IPS-20b (cell line): ENCODE measurements at regions not wholly inside any gene's neighbourhood (a gene's known extent, or its start where the extent isn't known, plus 50 kb on each side); places are given as distances from the start of the nearest gene placed in this dataset.
"Not testable (repeated sequence)": the region's sequence is repeated elsewhere in the genome, so short reads cannot be mapped to it uniquely, and the experiment has no call there.

ENCODE experiments used
- H3K27ac ChIP-seq: one replicate; pipeline ENCODE4 v1.5.1; 2013; ENCODE audit warnings: low read length
- H3K27me3 ChIP-seq: 2 replicates; pipeline ENCODE4 v1.6.1; 2013; ENCODE audit warnings: mild to moderate bottlenecking, low read length, inconsistent platforms; ENCODE audit not compliant: insufficient read depth
- H3K36me3 ChIP-seq: 2 replicates; pipeline ENCODE4 v1.6.1; 2013; ENCODE audit warnings: low read depth, mild to moderate bottlenecking, inconsistent platforms, low read length, moderate library complexity; ENCODE audit not compliant: insufficient read depth
- H3K4me1 ChIP-seq: 2 replicates; pipeline ENCODE4 v1.6.1; 2013; ENCODE audit warnings: mild to moderate bottlenecking, control low read depth, inconsistent platforms, low read length, moderate library complexity; ENCODE audit not compliant: insufficient read depth
- H3K4me3 ChIP-seq: 2 replicates; pipeline ENCODE4 v1.5.1; 2013; ENCODE audit warnings: mild to moderate bottlenecking, low read length, inconsistent platforms
- H3K9ac ChIP-seq: 2 replicates; pipeline ENCODE4 v1.6.1; 2013; ENCODE audit warnings: low read depth, mild to moderate bottlenecking, inconsistent platforms, low read length, moderate library complexity
- H3K9me3 ChIP-seq: 2 replicates; pipeline ENCODE4 v1.6.1; 2013; ENCODE audit warnings: mild to moderate bottlenecking, low read depth, low read length, inconsistent platforms; ENCODE audit not compliant: insufficient read depth

DNA sequence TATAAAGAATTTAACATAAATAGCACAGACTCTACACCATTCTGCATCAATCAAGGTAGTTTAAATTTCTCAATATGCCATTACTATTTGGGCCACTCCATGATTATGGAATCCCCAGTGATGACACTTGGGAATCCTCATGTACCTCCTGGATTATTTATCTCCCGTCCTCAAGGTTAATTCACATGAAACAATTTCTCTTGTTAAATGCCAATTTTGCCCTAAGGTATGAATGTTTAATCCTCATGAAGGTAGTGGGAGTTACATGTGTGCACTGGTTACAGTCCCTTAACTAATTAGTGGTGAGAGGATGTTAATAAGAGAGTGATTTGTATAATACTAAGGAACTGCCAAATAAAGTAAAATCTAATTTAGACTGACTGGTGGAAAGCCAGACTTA, 372.3 kb upstream of the MDFIC2 start:
- H3K27me3 ChIP-seq, result no peaks in the 10 kb centered on the region
- H3K36me3 ChIP-seq, result no peaks in the 10 kb centered on the region
- H3K9me3 ChIP-seq, result no peaks in the 10 kb centered on the region
- no peak overlapping the region for H3K4me3 ChIP-seq
- H3K4me1 ChIP-seq, result no peaks in the 10 kb centered on the region
- no peak overlapping the region for H3K27ac ChIP-seq
- H3K9ac ChIP-seq, result no peak overlapping the region

DNA sequence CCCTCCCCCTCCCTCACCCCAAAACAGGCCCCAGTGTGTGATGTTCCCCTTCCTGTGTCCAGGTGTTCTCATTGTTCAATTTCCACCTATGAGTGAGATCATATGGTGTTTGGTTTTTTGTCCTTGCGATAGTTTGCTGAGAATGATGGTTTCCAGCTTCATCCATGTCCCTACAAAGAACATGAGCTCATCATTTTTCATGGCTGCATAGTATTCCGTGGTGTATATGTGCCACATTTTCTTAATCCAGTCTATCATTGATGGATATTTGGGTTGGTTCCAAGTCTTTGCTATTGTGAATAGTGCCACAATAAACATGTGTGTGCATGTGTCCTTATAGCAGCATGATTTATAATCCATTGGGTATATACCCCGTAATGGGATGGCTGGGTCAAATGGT, 363.4 kb upstream of the MDFIC2 start:
- not testable (repeated sequence) for H3K4me1 ChIP-seq, H3K9ac ChIP-seq, H3K27ac ChIP-seq, H3K36me3 ChIP-seq, H3K27me3 ChIP-seq, H3K4me3 ChIP-seq, H3K9me3 ChIP-seq

DNA sequence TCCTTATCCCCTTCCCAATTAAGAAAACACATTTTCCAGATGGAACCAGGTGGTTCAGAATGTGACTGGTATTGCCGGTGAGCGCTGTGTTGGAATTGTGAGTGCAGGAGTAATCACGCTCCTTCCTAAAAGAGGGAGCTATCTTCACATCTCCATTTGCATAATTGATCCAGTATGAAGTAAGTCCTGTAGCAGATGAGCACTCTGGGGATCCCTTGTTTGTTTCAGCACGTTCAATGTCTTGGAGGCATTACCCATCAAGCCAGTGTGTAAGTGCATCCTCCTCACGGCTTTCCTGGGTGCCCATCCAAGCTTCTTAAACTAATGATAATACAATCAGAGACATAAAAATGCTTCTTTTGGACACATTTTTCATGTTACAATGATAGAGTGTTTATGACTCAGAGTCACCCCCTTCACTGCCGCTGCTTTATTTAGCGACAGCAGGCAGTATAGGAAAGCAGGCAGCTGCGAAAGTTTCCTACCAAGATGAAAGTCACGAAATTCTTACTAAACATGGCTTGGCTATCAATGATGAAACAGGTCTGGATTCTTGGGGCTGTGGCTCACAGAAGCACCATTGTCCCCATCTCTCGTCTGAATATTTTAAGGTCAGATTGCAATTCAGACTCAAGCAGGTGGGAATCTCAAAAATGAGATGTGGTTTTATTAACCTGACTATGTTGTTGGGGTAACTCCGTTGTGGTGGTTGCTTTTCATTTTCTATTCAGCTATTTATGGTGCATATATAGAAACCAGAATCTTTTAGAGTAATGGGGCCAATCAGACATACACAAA, 346.3 kb upstream of the MDFIC2 start:
- Histone ChIP-seq H3K27ac (no peak overlapping the region), H3K4me1 (no peaks in the 10 kb centered on the region), H3K4me3 (no peak overlapping the region), H3K36me3 (no peaks in the 10 kb centered on the region), H3K9me3 (no peaks in the 10 kb centered on the region), H3K9ac (no peak overlapping the region), H3K27me3 (no peaks in the 10 kb centered on the region)

DNA sequence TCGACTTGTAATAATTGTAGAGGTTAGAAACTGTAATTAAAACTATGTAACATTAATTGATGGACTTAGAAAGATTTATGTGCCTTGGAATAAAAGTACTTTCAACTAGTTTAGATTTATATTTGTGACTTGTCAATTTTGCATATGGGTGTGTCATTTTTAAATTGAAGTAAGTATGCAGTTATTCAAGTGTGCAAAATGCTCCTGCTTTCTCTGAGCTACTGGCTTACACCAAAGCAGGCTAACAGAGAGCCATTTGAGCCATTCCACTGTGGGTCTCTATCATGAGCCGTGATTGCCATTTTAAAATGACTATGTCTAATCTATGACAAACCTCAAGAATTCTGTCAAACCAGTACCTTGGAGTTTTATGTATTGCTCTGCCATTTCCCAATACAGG, 345.0 kb upstream of the MDFIC2 start:
- Histone ChIP-seq H3K9me3 (no peaks in the 10 kb centered on the region), H3K36me3 (no peaks in the 10 kb centered on the region), H3K4me1 (no peaks in the 10 kb centered on the region), H3K9ac (no peak overlapping the region), H3K27me3 (no peaks in the 10 kb centered on the region), H3K4me3 (no peak overlapping the region), H3K27ac (no peak overlapping the region)

DNA sequence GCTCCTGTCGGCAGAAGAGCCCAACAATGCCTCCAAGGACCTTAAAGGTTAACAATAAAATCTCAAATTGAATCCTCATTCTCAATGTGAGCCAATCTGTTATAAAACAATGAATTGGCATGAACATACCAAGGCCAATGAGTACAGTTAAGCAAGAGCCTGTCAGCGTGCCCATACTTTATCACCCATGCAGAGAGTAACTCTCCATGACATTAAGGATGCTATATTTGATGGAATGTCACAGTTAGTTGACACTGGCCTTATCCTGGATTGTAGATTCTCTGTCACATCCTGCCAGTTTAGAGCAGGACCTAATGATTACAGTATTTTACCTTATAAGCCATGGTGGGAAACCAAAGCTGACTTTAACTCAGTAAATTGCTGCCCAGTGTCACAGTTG, 335.4 kb upstream of the MDFIC2 start:
- Histone ChIP-seq H3K9ac (no peak overlapping the region), H3K27me3 (no peaks in the 10 kb centered on the region), H3K4me3 (no peak overlapping the region), H3K4me1 (no peaks in the 10 kb centered on the region), H3K9me3 (no peaks in the 10 kb centered on the region), H3K36me3 (no peaks in the 10 kb centered on the region), H3K27ac (no peak overlapping the region)

DNA sequence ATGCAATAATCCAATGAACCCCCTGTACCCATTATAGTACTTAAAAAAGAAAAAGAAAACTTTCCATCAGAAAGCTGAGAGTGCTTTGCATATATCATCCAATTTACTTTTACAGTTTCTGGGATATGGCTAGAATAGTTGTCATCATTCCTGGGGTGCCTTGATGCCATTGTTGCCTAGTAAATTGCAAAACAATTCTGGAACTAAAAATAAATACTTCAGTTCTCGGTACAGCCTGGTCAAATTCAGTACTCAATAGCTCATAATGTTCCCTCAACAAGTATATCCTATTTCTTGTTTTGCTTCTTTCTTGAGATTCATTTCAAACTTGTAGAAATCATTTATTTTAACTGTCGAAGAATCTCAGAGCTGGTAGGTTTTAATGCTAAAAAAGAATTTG, 334.7 kb upstream of the MDFIC2 start:
- Histone ChIP-seq H3K27ac (no peak overlapping the region), H3K36me3 (no peaks in the 10 kb centered on the region), H3K4me3 (no peak overlapping the region), H3K4me1 (no peaks in the 10 kb centered on the region), H3K9me3 (no peaks in the 10 kb centered on the region), H3K9ac (no peak overlapping the region), H3K27me3 (no peaks in the 10 kb centered on the region)

DNA sequence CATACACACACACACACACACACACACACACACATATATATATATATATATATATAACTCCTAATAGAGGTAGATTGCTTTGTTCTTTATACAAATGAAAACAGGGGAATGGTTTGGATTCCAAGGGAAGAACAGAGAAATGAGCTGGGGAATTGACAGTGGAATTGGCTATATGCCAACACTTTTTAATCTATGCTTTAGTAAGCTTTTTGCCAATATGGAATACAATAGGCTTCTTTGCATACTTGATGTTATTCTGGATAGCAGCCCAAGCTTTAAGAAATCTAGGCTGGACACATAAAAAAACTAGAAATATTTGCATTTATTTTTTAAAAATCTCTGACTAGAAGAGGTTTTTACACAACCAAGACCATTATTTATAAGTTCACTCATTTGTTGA, 334.2 kb upstream of the MDFIC2 start:
- Histone ChIP-seq H3K4me3 (no peak overlapping the region), H3K4me1 (no peaks in the 10 kb centered on the region), H3K27me3 (no peaks in the 10 kb centered on the region), H3K9me3 (no peaks in the 10 kb centered on the region), H3K9ac (no peak overlapping the region), H3K36me3 (no peaks in the 10 kb centered on the region), H3K27ac (no peak overlapping the region)

DNA sequence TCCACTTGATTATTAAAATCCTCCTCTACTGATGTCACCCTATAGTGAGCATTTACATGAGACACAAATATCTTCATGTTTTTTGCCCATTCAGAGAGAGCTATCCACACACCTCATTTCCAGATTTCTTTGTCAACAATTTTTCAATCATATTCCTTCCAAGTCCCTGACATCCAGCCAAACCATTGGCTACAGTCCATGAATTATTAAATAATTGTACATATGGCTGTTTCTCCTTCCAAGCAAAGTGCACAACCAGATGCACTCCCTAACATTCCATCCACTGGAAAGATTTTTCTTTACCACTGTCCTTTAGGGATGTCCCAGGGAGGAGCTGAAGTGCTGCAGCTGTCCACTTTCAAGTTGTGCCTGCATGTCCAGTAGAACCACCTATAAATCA, 328.0 kb upstream of the MDFIC2 start:
- H3K9me3 ChIP-seq, result no peaks in the 10 kb centered on the region
- no peak overlapping the region for H3K27ac ChIP-seq
- H3K9ac ChIP-seq, result no peak overlapping the region
- no peaks in the 10 kb centered on the region for H3K36me3 ChIP-seq
- H3K4me3 ChIP-seq, result no peak overlapping the region
- no peaks in the 10 kb centered on the region for H3K27me3 ChIP-seq
- no peaks in the 10 kb centered on the region for H3K4me1 ChIP-seq

DNA sequence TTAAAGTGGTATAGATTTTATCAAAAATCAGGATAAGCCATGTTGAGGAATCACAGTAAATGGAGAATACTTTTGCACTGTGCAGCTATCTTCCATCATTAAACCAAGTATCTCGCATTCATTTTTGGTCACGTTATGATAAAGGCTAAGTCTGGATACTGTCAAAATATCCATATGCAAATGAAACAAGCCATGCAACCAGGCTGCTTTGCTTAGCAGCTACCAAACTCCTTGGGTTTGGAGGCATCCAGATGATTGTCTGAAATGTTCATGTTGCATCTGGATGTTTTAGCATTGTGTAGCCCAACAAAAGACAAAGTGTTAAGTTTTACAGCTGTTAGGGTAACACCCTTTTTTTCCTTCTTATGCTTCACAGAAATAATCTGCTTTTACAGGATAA, 322.9 kb upstream of the MDFIC2 start:
- no peak overlapping the region for H3K9ac ChIP-seq
- no peaks in the 10 kb centered on the region for H3K9me3 ChIP-seq
- no peaks in the 10 kb centered on the region for H3K27me3 ChIP-seq
- H3K36me3 ChIP-seq, result no peaks in the 10 kb centered on the region
- no peak overlapping the region for H3K4me3 ChIP-seq
- no peaks in the 10 kb centered on the region for H3K4me1 ChIP-seq
- no peak overlapping the region for H3K27ac ChIP-seq

DNA sequence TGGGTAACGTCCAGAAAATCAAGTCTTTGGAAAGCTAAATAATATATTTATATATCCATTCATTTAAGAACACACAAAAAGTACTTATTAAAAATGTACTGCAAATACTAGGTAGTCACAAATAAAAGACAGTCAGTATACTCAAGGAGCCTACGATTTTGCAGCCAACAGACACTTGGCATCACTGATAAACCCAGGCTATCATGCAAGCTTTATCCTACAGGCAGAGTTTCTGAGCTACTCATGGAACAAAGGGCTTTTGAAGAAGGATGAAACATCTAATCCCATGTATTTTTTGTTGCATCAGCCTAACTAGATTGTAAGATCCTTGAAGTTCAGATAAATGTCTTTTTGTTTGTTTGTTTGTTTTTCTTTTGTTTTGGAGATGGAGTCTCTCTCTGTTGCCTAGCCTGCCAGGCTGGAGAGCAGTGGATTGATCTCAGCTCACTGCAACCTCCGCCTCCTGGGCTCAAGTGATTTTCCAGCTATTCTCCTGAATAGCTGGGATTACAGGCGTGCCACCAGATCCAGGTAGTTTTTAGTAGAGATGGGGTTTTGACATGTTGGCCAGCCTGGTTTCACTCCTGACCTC, 319.4 kb upstream of the MDFIC2 start:
- Histone ChIP-seq H3K27ac (no peak overlapping the region), H3K9me3 (no peaks in the 10 kb centered on the region), H3K9ac (no peak overlapping the region)

DNA sequence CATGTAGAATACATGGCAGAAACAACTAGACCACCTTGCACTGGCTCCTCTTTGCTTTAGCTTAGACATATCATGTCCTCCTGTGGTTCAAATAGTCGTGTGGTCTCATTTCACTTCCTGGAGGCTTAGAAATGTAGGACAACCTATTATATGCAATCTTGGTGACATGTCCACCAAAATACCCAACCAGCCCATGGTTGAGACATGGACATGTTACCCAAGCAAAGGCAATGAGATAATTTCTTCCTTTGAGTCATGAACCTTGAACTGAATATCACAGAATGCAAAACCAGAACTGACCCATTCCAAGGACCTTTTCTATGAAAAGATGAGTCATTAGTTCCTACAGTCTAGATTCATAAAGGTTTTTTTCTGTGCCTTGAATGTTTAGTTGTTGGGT, 309.0 kb upstream of the MDFIC2 start:
- H3K9ac ChIP-seq, result no peak overlapping the region
- no peaks in the 10 kb centered on the region for H3K36me3 ChIP-seq
- H3K27me3 ChIP-seq, result no peaks in the 10 kb centered on the region
- H3K9me3 ChIP-seq, result no peaks in the 10 kb centered on the region
- H3K27ac ChIP-seq, result no peak overlapping the region
- no peak overlapping the region for H3K4me3 ChIP-seq
- H3K4me1 ChIP-seq, result peaks cover 8% of the 10 kb centered on the region; the same call in 1 of the 2 replicates

More for the DNA sequence above, 319.4 kb upstream of the MDFIC2 start:
- no peak overlapping the region for H3K4me3 ChIP-seq
- H3K27me3 ChIP-seq, result no peaks in the 10 kb centered on the region
- no peaks in the 10 kb centered on the region for H3K36me3 ChIP-seq
- no peaks in the 10 kb centered on the region for H3K4me1 ChIP-seq

DNA sequence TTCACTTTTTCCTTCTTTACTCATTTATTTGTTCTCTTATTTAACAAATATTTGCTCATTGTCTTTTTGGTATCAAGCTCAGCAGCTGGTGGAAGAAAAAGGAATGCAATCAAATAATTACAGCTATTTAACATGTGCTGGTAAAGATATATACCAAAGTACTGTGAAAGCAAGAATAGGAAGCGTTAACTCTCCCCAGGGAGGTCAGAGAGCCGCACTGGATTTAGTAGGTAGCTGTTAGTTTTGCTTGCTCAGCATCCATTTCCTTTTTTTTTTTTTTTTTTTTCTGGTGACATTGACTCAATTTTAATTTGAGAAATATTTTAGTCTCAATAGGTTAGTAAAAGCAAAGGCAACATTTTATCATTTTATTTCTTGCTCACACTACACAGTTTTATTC, 308.5 kb upstream of the MDFIC2 start:
- peaks cover 8% of the 10 kb centered on the region; the same call in 1 of the 2 replicates for H3K4me1 ChIP-seq
- no peak overlapping the region for H3K27ac ChIP-seq
- H3K36me3 ChIP-seq, result no peaks in the 10 kb centered on the region
- no peak overlapping the region for H3K4me3 ChIP-seq
- no peaks in the 10 kb centered on the region for H3K27me3 ChIP-seq
- H3K9me3 ChIP-seq, result no peaks in the 10 kb centered on the region
- no peak overlapping the region for H3K9ac ChIP-seq
